HG03354 (cell line): ENCODE measurements at regions not wholly inside any gene's neighbourhood (a gene's known extent, or its start where the extent isn't known, plus 50 kb on each side); places are given as distances from the start of the nearest gene placed in this dataset.

Experiments
- ATAC-seq: cut with Tn5 transposase; IDR thresholded peaks from one replicate; pipeline ENCODE4 v1.9.1; 2021; ENCODE audit warnings: mild to moderate bottlenecking; ENCODE audit not compliant: unreplicated experiment, poor library complexity, severe bottlenecking

GRCh38 chr14:82710267-82710841 is 1176.7 kb upstream of the SEL1L start:
- ATAC-seq = peak; percentile 78

- no peak for ATAC-seq
Measured at GRCh38 chr14:82719617-82720016, 1186.0 kb upstream of the SEL1L start.

- no peak for ATAC-seq
Measured at GRCh38 chr14:82720431-82720830, 1186.8 kb upstream of the SEL1L start.

- ATAC-seq = no peak
Measured at GRCh38 chr14:82720946-82721345, 1187.3 kb upstream of the SEL1L start.

GRCh38 chr14:82724316-82724715 is 1190.7 kb upstream of the SEL1L start:
- ATAC-seq = no peak

- ATAC-seq = no peak
Measured at GRCh38 chr14:82725213-82725612, 1191.6 kb upstream of the SEL1L start.

GRCh38 chr14:82731526-82731925 is 1197.9 kb upstream of the SEL1L start:
- no peak for ATAC-seq

- ATAC-seq = no peak
Measured at GRCh38 chr14:82740547-82740946, 1206.9 kb upstream of the SEL1L start.

GRCh38 chr14:82755476-82755875 is 1221.8 kb upstream of the SEL1L start:
- no peak for ATAC-seq

- no peak for ATAC-seq
Measured at GRCh38 chr14:82755923-82756322, 1222.3 kb upstream of the SEL1L start.

GRCh38 chr14:82757776-82758175 is 1224.1 kb upstream of the SEL1L start:
- no peak for ATAC-seq

- ATAC-seq = no peak
Measured at GRCh38 chr14:82759656-82760055, 1226.0 kb upstream of the SEL1L start.

GRCh38 chr14:82766123-82766522 is 1232.5 kb upstream of the SEL1L start:
- no peak for ATAC-seq

- ATAC-seq = no peak
Measured at GRCh38 chr14:82766996-82767395, 1233.3 kb upstream of the SEL1L start.

GRCh38 chr14:82776958-82777357 is 1243.3 kb upstream of the SEL1L start:
- no peak for ATAC-seq

- ATAC-seq = no peak
Measured at GRCh38 chr14:82778008-82778590, 1244.4 kb upstream of the SEL1L start.

- ATAC-seq = no peak
Measured at GRCh38 chr14:82778601-82779000, 1244.9 kb upstream of the SEL1L start.

GRCh38 chr14:82779301-82779700 is 1245.6 kb upstream of the SEL1L start:
- no peak for ATAC-seq

- ATAC-seq = no peak
Measured at GRCh38 chr14:82785756-82786482, 1252.3 kb upstream of the SEL1L start.

- ATAC-seq = no peak
Measured at GRCh38 chr14:82786483-82786880, 1252.8 kb upstream of the SEL1L start.

GRCh38 chr14:82796086-82796485 is 1262.4 kb upstream of the SEL1L start:
- ATAC-seq = no peak
